Left colon (tissue), 2 donors: ENCODE measurements at regions not wholly inside any gene's neighbourhood (a gene's known extent, or its start where the extent isn't known, plus 50 kb on each side); places are given as distances from the start of the nearest gene placed in this dataset.
A peak's percentile ranks its signal among the peaks of the same experiment; 100 is the strongest.
"Not testable (repeated sequence)": the region's sequence is repeated elsewhere in the genome, so short reads cannot be mapped to it uniquely, and the experiment has no call there.

ENCODE experiments used
- ATAC-seq: fragments of 200-7000 bp; cut with Tn5 transposase; one replicate; pipeline ENCODE4 v1.9.1; 2020; ENCODE audit warnings: mild to moderate bottlenecking, moderate library complexity
- DNase-seq, 2 donors: peaks; one replicate each; pipeline ENCODE4 v3.0.0-alpha.2; 2020
- intact Hi-C, 2 donors: fragments of 100-400 bp; cut with DNase I in 1 of 2; cut with micrococcal nuclease in 1 of 2; formaldehyde crosslinking; loops; one replicate each; pipeline versions ENCODE4 v1.11.2 to v1.14.0; 2022; cut with DNase I, micrococcal nuclease
- donor health status: DM: no; HTN: no; CAD: no.
- donor health status: DM: yes; HTN: yes; CAD: no.

- DNase-seq (no peak), ATAC-seq (no peak)
- intact Hi-C loops, result no loop called here
These were observed 242.7 kb upstream of the IRF2BP2 start for GRCh38 chr1:234852659-234853058.

DNA sequence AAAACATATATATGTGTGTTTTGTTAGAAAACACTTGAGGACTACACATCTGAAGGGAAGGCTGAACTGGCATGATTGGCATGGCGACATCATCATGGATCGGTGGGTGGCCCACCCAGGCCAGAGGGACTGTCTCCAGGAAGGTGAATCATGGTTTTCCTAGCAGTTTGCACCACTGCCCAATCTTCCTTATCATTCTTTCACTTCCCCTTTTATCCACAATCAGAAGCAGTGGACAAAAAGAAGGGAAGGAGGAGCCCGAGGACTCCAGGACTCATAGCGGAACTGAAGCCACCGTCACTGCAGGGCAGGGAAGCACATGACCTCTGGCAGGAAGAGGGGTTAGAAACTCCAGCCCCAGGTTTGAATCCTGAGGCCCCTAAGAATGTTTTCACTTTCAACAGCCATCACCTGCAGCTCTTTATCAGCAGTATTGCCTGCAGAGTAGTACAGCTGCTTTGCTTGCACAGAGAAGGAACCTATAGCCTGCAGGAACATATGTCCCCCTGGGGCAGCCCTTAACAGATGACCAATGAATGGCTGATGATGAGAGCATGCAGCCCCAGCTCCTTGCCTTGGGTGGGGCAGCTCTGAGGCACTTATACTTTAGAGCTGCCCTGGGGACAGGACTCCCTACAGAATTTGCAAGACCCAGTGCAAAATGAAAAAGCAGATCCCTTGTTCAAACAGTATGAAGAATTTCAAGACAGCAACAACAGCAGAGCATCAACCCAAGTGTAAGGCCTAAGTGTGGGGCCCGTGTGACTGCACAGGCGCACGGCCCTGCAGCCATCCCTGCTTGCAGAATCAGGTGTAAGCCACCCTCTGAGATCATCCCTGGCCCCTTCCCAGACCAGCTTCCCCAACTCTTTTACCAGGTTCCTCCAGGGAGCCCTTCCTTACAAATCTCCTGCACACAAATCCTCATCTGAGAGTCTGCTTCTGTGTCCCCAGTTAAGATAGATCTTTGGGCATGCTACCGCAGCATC is 241.8 kb upstream of the IRF2BP2 start:
- peak; percentile 51 for ATAC-seq
- intact Hi-C loops, result no loop called here
- DNase-seq, result peak in 1 of 2 donors; percentile 35

- ATAC-seq (peak; percentile 83), DNase-seq (peak in 1 of 2 donors; percentile 39)
- intact Hi-C loops, result no loop called here
These were observed 239.9 kb upstream of the IRF2BP2 start for GRCh38 chr1:234849832-234850231.

DNA sequence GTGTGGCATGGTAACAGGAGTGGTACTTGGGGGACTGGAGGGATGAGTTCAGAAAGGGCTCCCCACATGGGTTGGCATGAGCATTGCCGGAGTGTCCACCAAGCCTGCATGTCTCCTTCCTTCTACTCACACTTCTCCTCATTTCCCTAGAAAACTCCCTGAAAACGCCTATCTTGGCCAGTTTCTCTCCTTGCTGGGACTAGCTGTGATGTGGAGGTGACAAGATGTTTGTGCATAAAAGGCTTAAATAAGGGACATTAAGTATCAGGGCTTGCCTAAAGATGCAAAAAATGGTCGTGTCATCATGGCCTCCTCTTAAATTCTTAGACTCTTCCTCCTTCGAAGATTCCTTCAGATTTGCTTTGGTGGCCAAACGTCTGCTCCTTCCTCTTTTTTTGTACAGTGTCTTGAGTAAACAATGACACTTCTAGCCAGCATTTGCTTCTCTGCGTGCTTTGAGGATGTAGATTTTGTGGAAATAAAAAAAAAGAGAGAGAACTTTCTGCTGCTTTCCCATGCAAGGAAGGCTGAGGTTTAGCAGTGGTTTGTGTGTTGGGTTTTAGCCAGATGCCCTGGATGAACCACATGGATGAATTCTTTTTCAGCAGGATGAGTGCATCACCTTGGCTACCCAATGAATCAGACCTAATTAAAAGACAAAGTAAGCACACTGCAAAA is 239.1 kb upstream of the IRF2BP2 start:
- DNase-seq, result no peak

GRCh38 chr1:234846813-234847212 is 236.8 kb upstream of the IRF2BP2 start:
- intact Hi-C loops, ATAC-seq, DNase-seq: not testable (repeated sequence)

More for the DNA sequence above, 239.1 kb upstream of the IRF2BP2 start:
- intact Hi-C loops, result no loop called here
- ATAC-seq, result peak; percentile 7

DNA sequence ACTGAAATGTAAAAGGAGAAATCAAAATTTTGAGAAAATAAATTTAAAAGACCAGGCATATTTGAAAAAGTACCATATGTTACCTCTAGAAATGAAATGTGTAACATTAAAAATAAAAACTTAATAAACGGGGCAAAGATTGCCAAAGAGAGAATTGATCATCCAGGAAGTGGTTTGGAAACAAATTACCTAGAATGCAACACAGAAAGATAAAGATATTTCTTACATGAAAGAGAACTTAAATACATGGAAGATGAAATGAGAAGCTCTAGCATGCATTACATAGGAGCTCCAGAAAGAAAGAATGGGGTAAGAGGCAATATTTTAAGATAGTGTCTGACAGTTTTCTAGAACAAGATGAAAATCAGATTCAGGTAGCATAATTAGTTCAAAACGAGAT is 235.9 kb upstream of the IRF2BP2 start:
- intact Hi-C loops, result no loop called here
- ATAC-seq, result no peak
- DNase-seq, result no peak

- DNase-seq, result no peak
- ATAC-seq, result no peak
- intact Hi-C loops, result no loop called here
These were observed 235.2 kb upstream of the IRF2BP2 start for GRCh38 chr1:234845097-234845660.

DNA sequence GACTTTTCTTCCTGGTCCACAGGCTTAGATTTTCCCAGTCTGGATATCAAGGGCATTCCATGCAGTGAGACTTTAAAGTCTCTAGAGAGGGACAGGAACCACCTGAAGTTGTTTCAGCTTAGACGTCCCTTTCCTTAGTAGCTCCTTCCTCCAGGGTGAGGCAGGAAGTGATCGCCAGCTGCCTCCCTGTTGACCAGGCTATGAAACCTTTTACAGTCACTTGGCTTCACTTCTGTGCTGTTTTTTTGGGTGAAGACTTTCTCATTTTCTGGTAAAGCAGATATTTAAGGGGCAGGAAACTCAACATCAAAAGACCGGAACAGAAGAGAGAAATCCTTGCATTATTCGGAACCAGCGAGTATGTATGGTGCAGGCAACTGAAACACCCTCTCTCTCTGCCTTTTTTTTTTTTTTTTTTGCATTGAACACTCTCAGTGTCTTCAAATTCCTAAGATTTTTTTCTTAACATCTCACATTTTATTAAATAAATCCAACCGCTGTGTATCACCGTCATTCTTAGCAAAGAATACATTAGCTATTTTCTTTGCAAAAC is 234.6 kb upstream of the IRF2BP2 start:
- intact Hi-C loops, result no loop called here
- ATAC-seq, result peak; percentile 85
- DNase-seq, result no peak

GRCh38 chr1:234843946-234844345 is 234.0 kb upstream of the IRF2BP2 start:
- DNase-seq (no peak), ATAC-seq (no peak)
- intact Hi-C loops, result no loop called here

- DNase-seq (no peak), ATAC-seq (no peak)
- intact Hi-C loops, result no loop called here
These were observed 233.0 kb upstream of the IRF2BP2 start for GRCh38 chr1:234842726-234843641.

DNA sequence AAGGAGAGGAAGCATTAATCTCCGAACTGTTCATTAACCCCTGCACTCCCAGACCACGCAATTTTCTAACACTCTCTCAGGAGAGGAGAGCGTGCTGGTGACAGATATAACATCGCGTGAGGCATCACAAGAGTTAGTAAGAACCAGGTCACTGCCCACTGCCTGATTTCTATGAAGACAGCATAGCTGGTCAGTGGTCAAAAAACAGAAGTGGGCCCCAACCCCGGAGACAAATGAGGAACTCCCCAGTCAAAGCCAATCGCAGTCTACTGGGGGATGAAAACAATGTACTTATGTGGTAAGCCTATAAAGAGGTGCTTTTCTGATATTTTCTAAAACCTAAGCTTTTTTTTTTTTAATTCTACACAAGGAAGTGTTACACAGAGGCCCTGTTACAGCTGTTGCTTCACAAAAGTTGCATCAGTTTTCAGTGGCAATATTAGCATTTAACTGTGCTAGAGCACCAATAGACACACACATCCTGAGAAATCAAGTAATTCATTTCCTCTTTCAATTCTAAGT is 231.8 kb upstream of the IRF2BP2 start:
- intact Hi-C loops, result no loop called here
- no peak for DNase-seq
- peak; percentile 9 for ATAC-seq

GRCh38 chr1:234841281-234841680 is 231.3 kb upstream of the IRF2BP2 start:
- intact Hi-C loops, result no loop called here

GRCh38 chr1:234840843-234841242 is 230.9 kb upstream of the IRF2BP2 start:
- intact Hi-C loops, result no loop called here
- ATAC-seq (no peak), DNase-seq (no peak)

More at GRCh38 chr1:234841281-234841680, 231.3 kb upstream of the IRF2BP2 start:
- no peak for DNase-seq
- no peak for ATAC-seq

DNA sequence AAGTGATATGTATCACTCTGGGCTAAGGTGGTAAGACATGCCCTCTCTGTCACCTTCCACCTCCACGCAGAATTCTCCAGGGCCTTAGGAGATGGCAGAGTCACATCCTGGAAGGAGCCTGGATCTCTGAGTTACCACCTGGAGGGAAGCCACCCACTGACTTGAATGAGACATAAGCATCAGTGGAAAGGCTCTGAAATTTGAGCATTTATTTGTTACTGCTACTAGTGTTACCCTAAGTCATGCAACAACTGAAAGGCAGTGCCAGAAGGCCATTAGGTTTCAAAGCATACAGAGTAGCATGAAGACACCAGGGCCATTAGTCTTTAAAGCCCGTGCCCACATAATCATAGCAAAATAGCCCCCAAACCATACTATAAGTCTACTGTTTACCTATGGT is 230.3 kb upstream of the IRF2BP2 start:
- intact Hi-C loops, result no loop called here
- ATAC-seq (no peak), DNase-seq (no peak)

DNA sequence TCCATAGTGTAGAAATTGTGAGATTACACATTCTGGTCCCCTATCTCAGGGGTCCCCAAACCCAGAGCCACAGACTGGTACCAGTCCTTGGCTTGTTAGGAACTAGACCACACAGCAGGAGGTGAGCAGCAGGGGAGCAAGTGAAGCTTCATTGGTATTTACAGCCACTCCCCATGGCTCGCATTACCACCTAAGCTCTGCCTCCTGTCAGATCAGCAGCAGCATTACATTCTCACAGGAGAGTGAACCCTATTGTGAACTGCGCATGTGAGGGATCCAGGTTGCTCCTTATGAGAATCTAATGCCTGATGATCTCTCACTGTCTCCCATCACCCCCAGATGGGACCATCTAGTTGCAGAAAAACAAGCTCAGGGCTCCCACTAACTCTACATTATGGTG is 229.7 kb upstream of the IRF2BP2 start:
- intact Hi-C loops, result no loop called here
- DNase-seq (no peak), ATAC-seq (no peak)

- no peak for DNase-seq
- no peak for ATAC-seq
These were observed 228.8 kb upstream of the IRF2BP2 start for GRCh38 chr1:234838820-234839219.

DNA sequence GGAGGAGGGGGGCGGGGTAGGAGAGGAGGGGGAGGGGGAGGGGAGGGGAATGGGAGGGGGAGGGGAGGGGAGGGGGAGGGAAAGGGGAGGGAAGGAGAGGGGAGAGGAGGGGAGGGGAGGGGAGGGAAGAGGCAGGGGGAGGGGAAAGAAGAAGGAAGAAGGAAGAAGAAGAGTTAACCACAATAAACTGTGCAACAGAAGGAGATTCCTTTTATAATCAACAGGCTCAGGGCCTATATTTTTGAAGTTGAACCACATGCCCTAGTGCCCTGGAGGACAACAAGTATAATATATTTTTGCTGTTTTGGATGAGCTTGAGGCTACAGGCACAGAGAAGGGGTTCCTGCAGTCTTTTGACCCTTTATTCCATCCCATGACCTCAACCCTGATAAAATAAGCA is 228.2 kb upstream of the IRF2BP2 start:
- peak; percentile 44 for ATAC-seq
- intact Hi-C loops, result no loop called here
- no peak for DNase-seq

More at GRCh38 chr1:234838820-234839219, 228.8 kb upstream of the IRF2BP2 start:
- intact Hi-C loops, result no loop called here

GRCh38 chr1:234837713-234838112 is 227.7 kb upstream of the IRF2BP2 start:
- ATAC-seq, result no peak
- intact Hi-C loops, result no loop called here
- no peak for DNase-seq
